HCT116 (cell line): ENCODE measurements at regions not wholly inside any gene's neighbourhood (a gene's known extent, or its start where the extent isn't known, plus 50 kb on each side); places are given as distances from the start of the nearest gene placed in this dataset.

Experiments used
- ATAC-seq: fragments of 200-7000 bp; cut with Tn5 transposase; 2 replicates; pipeline ENCODE4 v1.9.1; 2020; ENCODE audit warnings: mild to moderate bottlenecking, moderate library complexity
- BruUV-seq: library from RNA; stranded (reverse); fragments of 400-500 nt; replicated peaks from 2 replicates; lab custom pipeline; 2021; lab: Mats Ljungman, UMichigan
- CTCF ChIA-PET: fragments of 300-600 bp; sonication (Branson Sonifier 250); formaldehyde crosslinking; loops from one replicate; lab custom pipeline; 2021; ENCODE audit warnings: antibody characterized with exemption; lab: Charles Lee
- POLR2A ChIA-PET: fragments of 300-600, 350-600 bp; sonication (Branson Sonifier 250); formaldehyde crosslinking; loops from one replicate; lab custom pipeline; 2021; ENCODE audit warnings: antibody characterized with exemption; lab: Charles Lee
- RAD21 ChIA-PET, 2 experiments: fragments of 300-600 bp; sonication (Branson Sonifier 250); formaldehyde crosslinking; loops; one replicate each; lab custom pipeline; 2023; ENCODE audit warnings: low total read pairs in 2 of 2; ENCODE audit not compliant: uncharacterized antibody in 2 of 2, unreplicated experiment in 2 of 2, low non-redundant PET in 1 of 2; lab: Charles Lee
- DNase-seq: peaks from one replicate; pipeline ENCODE4 v3.0.0-alpha.2; 2010; ENCODE audit warnings: low read depth, low spot score
- H2AFZ ChIP-seq: fragments of 200-600 bp; shearing (Covaris generic), sonication (generic); 2 replicates; pipeline ENCODE4 v1.6.1; 2017; ENCODE audit warnings: low read depth, mixed run types, mixed read lengths, antibody characterized with exemption, low read length; ENCODE audit not compliant: poor library complexity, severe bottlenecking
- H3K27ac ChIP-seq: 2 replicates; pipeline ENCODE4 v1.5.1; 2012; ENCODE audit warnings: low read depth, low read length
- H3K27me3 ChIP-seq: fragments of 200-600 bp; sonication (generic); 2 replicates; pipeline ENCODE4 v1.6.1; 2016; ENCODE audit warnings: mixed run types, low read length, mixed read lengths; ENCODE audit not compliant: insufficient read depth
- H3K36me3 ChIP-seq, 2 experiments: fragments of 200-500 bp in 1 of 2; fragments of 200-600 bp in 1 of 2; sonication (Bioruptor generic) in 1 of 2; sonication (generic) in 1 of 2; 2 replicates each; pipeline versions ENCODE4 v1.5.1 to v1.6.1; 2014 to 2016; ENCODE audit warnings: low read length in 2 of 2, inconsistent platforms in 1 of 2, mixed read lengths in 1 of 2, mixed run types in 1 of 2; ENCODE audit not compliant: insufficient read depth in 2 of 2, control insufficient read depth in 1 of 2
- H3K4me1 ChIP-seq, 2 experiments: fragments of 200-600 bp in 1 of 2; sonication (generic) in 1 of 2; 2 replicates each; pipeline versions ENCODE4 v1.5.1 to v1.6.1; 2012 to 2017; ENCODE audit warnings: low read length in 2 of 2, inconsistent platforms in 1 of 2, mild to moderate bottlenecking in 1 of 2, mixed read lengths in 1 of 2, mixed run types in 1 of 2, moderate library complexity in 1 of 2; ENCODE audit not compliant: insufficient read depth in 2 of 2, control insufficient read depth in 1 of 2
- H3K4me2 ChIP-seq: fragments of 200-600 bp; sonication (generic); 2 replicates; pipeline ENCODE4 v1.6.1; 2017; ENCODE audit warnings: mixed run types, low read length, mixed read lengths
- H3K4me3 ChIP-seq, 2 experiments: fragments of 200-600 bp in 1 of 2; sonication (generic) in 1 of 2; replicated peaks in 1 of 2; 2 replicates each; pipeline ENCODE4 v1.5.1; 2011 to 2016; ENCODE audit warnings: low read length in 2 of 2, control low read depth in 1 of 2, low read depth in 1 of 2, mild to moderate bottlenecking in 1 of 2, mixed read lengths in 1 of 2, mixed run types in 1 of 2
- H3K79me2 ChIP-seq: fragments of 200-600 bp; sonication (generic); 2 replicates; pipeline ENCODE4 v1.6.1; 2017; ENCODE audit warnings: mild to moderate bottlenecking, mixed run types, low read length, moderate library complexity, mixed read lengths; ENCODE audit not compliant: insufficient read depth
- H3K9ac ChIP-seq: fragments of 200-600 bp; sonication (generic); 2 replicates; pipeline ENCODE4 v1.6.1; 2016; ENCODE audit warnings: low read length, mixed read lengths
- H3K9me2 ChIP-seq: fragments of 200-600 bp; sonication (generic), shearing (Covaris generic); 2 replicates; pipeline ENCODE4 v1.6.1; 2017; ENCODE audit warnings: mixed run types, mild to moderate bottlenecking, moderate library complexity; ENCODE audit not compliant: insufficient read depth
- H3K9me3 ChIP-seq, 2 experiments: fragments of 200-500 bp in 1 of 2; fragments of 200-600 bp in 1 of 2; sonication (Bioruptor generic) in 1 of 2; sonication (generic) in 1 of 2; 2 replicates each; pipeline ENCODE4 v1.6.1; 2014 to 2017; ENCODE audit warnings: low read length in 2 of 2, mixed read lengths in 2 of 2, inconsistent platforms in 1 of 2, low read depth in 1 of 2, mild to moderate bottlenecking in 1 of 2, mixed run types in 1 of 2, moderate library complexity in 1 of 2; ENCODE audit not compliant: control insufficient read depth in 1 of 2, insufficient read depth in 1 of 2
- H4K20me1 ChIP-seq: fragments of 200-600 bp; sonication (generic), shearing (Covaris generic); 2 replicates; pipeline ENCODE4 v1.6.1; 2017; ENCODE audit warnings: mixed run types, mild to moderate bottlenecking, moderate library complexity; ENCODE audit not compliant: insufficient read depth
- CEBPB ChIP-seq: IDR thresholded peaks from 2 replicates; pipeline ENCODE4 v1.6.1; 2012; ENCODE audit warnings: low read depth
- FOSL1 ChIP-seq: IDR thresholded peaks from 2 replicates; pipeline ENCODE4 v1.6.1; 2012; ENCODE audit warnings: low read depth
- POLR2A ChIP-seq: IDR thresholded peaks from 2 replicates; pipeline ENCODE4 v1.7.0; 2011; ENCODE audit warnings: borderline replicate concordance; ENCODE audit not compliant: insufficient read depth, insufficient read length; ENCODE audit errors: extremely low read depth
- POLR2AphosphoS5 ChIP-seq: IDR thresholded peaks from 2 replicates; pipeline ENCODE4 v1.6.1; 2011; ENCODE audit warnings: mild to moderate bottlenecking, low read depth, low read length, moderate library complexity
- RAD21 ChIP-seq: IDR thresholded peaks from 2 replicates; pipeline ENCODE4 v1.6.1; 2012; ENCODE audit warnings: low read depth, mild to moderate bottlenecking
- SP1 ChIP-seq: IDR thresholded peaks from 2 replicates; pipeline ENCODE4 v1.6.1; 2012; ENCODE audit warnings: low read depth
- intact Hi-C: fragments of 100-400 bp; cut with micrococcal nuclease; formaldehyde crosslinking; loops from 2 replicates; pipeline ENCODE4 v1.10.0; 2022
- TF ChIP-seq, protein P1 (sequence below): IDR thresholded peaks from 2 replicates; pipeline ENCODE4 v1.6.1; 2011; ENCODE audit warnings: mild to moderate bottlenecking, low read length, moderate library complexity; ENCODE audit not compliant: insufficient replicate concordance; ENCODE audit errors: extremely low read depth

GRCh38 chr17:65371702-65372101 is 189.7 kb downstream of the AXIN2 start (continued):
- TF ChIP-seq POLR2A (no peak), FOSL1 (no peak), SP1 (no peak), POLR2AphosphoS5 (no peak), CEBPB (no peak)
- TF ChIP-seq, all 23 proteins: peak for 0

DNA sequence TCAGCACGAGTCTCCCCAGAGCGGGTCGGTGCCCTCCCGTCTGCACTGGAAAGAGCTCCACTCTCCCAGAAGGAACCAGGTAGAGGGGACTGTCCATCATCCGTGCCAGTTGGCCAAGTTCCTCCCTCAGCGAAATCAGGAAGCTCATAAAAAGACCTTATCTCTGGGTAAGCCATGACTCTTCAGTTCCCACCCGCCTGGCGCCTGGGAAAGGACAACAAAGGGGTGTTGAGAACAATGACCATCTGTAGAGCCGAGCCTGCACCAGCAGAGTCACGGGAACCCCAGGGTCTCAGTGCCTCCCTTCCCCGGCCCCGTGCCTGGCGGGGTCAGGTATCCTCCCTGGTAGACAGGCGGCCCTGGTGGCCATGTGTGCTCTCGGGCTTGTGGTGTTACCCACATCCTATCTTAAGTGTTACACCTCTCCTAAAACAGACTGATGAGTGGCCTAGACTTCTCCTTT is 190.7 kb downstream of the AXIN2 start:
- CTCF ChIA-PET = no interaction called here
- RAD21 ChIA-PET = no interaction called here
- Histone ChIP-seq H3K27ac (no peak overlapping the region), H3K9me3 (no peaks in the 10 kb centered on the region), H3K4me3 (no peak overlapping the region), H3K79me2 (no peaks in the 10 kb centered on the region), H3K27me3 (no peaks in the 10 kb centered on the region), H2AFZ (no peak overlapping the region), H4K20me1 (no peaks in the 10 kb centered on the region), H3K36me3 (no peaks in the 10 kb centered on the region), H3K4me2 (no peak overlapping the region), H3K9me2 (no peaks in the 10 kb centered on the region), H3K4me1 (no peaks in the 10 kb centered on the region), H3K9ac (no peak overlapping the region)
- ATAC-seq (no peak), DNase-seq (no peak)
- intact Hi-C loops = no loop called here
- POLR2A ChIA-PET = no interaction called here
- TF ChIP-seq RAD21 = no peak
- no peak for TF ChIP-seq FOSL1
- TF ChIP-seq, protein P1, sequence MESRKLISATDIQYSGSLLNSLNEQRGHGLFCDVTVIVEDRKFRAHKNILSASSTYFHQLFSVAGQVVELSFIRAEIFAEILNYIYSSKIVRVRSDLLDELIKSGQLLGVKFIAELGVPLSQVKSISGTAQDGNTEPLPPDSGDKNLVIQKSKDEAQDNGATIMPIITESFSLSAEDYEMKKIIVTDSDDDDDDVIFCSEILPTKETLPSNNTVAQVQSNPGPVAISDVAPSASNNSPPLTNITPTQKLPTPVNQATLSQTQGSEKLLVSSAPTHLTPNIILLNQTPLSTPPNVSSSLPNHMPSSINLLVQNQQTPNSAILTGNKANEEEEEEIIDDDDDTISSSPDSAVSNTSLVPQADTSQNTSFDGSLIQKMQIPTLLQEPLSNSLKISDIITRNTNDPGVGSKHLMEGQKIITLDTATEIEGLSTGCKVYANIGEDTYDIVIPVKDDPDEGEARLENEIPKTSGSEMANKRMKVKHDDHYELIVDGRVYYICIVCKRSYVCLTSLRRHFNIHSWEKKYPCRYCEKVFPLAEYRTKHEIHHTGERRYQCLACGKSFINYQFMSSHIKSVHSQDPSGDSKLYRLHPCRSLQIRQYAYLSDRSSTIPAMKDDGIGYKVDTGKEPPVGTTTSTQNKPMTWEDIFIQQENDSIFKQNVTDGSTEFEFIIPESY = no peak
- no TSS peak for BruUV-seq
